NCI-H524 treated with DMSO at 0.1 percent for 48 hours (cell line): ENCODE measurements at regions not wholly inside any gene's neighbourhood (a gene's known extent, or its start where the extent isn't known, plus 50 kb on each side); places are given as distances from the start of the nearest gene placed in this dataset.

Source experiments
- DNase-seq: peaks from one replicate; lab custom pipeline; 2025; lab: John Stamatoyannopoulos, UW

- DNase-seq = peak; percentile 23
Measured at GRCh38 chr18:69216321-69216720, 184.4 kb upstream of the DOK6 start.

DNA sequence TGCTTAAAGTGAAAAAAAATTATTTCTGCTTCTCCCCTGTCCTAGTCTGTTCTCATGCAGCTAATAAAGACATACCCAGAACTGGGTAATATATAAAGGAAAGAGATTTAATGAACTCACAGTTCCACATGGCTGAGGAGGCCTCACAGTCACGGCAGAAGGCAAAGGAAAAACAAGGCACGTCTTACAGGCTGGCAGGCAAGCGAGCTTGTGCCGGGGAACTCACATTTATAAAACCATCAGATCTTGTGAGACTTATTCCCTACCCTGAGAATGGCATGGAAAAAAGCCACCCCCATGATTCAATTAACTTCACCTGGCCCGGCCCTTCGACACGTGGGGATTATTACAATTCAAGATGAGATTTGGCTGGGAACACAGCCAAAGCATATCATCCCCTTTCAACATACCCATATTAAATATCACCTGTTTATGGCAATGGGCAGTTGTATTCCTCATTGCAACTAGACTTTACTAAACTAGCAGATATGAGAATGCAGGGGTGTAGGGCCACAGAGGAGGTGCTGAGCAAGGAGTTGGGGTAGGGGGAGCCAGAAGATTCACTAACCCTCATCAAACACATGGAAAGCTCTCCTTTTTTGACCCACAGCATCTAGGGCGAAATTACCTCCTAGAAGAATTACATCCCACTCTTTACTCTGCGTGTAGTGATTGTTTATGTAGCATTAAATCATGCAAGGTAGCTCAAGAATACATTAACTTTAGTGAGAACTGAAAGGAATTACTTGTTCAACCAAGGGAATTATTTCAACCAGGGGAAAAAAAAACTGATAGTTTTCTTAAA lies 183.3 kb upstream of the DOK6 start:
- peak; percentile 61 for DNase-seq

- no peak for DNase-seq
Measured at GRCh38 chr18:69220529-69220928, 180.2 kb upstream of the DOK6 start.

DNA sequence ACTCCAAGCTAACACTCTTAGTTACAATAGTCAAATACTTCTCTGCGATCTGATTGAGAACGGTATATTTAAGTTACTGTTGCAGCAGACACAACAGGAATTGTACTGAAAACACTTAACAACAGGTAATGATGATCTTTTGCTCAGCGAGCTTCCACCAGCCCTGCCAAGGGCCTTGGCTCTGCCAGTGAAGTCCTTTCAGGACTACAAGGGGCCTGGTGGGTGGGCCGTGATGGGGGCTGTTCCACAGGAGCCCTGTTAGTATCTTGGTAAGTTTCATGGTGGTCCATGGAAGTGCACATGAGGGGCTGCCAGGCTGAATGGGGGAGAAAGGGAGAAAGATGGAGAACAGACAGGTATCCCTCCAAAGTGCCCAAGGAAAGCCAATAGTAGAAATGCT lies 178.6 kb upstream of the DOK6 start:
- DNase-seq = no peak

GRCh38 chr18:69226971-69227370 lies 173.7 kb upstream of the DOK6 start:
- DNase-seq = no peak

DNA sequence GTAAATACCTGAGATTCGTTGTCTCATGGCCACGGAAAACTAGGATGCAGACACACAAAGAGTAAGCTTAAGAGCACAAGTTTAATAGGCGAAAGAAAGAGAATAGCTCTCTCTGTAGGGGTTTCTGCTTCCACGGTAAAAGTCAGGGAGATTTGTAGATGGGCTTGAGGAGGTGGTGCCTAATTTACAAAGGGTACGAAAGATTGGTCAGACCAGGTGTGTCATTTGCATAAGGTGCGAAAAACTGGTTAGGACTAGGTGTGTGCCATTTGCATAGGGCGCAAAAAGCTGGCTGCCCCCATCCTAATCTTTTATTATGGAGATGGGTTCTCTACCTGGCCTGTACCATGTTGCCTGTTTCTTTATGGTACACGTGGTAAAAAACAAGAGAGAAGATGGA lies 170.5 kb upstream of the DOK6 start:
- no peak for DNase-seq

DNA sequence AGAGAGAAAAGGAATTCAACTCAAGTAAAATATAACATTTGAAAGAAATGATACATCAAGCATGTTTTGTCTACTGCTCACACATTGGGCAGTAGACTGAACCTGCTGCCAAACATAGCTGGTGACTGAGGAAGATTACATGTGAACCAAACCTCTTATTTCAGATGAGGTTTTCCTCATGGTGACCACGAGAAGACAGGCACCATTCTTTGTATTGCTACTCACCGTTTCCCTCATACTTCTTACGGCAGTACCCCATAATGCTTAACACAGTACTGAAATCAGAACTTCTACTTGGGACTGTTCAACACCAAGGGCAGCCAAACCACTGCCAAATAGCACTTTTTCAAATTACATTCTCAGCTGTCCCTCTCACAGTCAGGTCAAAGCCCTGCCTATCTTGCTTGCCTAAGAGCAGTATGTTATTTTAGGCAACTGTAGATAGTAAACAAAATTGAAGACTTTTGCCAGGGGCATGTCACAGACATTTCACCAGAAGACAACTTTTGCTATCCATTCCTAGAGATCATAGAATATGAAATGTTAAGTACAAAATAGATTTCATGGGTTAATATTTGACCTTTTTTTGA lies 167.1 kb upstream of the DOK6 start:
- DNase-seq = no peak

- DNase-seq = peak; percentile 70
Measured at GRCh38 chr18:69239849-69240674, 160.6 kb upstream of the DOK6 start.

GRCh38 chr18:69246027-69246426 lies 154.7 kb upstream of the DOK6 start:
- no peak for DNase-seq

DNA sequence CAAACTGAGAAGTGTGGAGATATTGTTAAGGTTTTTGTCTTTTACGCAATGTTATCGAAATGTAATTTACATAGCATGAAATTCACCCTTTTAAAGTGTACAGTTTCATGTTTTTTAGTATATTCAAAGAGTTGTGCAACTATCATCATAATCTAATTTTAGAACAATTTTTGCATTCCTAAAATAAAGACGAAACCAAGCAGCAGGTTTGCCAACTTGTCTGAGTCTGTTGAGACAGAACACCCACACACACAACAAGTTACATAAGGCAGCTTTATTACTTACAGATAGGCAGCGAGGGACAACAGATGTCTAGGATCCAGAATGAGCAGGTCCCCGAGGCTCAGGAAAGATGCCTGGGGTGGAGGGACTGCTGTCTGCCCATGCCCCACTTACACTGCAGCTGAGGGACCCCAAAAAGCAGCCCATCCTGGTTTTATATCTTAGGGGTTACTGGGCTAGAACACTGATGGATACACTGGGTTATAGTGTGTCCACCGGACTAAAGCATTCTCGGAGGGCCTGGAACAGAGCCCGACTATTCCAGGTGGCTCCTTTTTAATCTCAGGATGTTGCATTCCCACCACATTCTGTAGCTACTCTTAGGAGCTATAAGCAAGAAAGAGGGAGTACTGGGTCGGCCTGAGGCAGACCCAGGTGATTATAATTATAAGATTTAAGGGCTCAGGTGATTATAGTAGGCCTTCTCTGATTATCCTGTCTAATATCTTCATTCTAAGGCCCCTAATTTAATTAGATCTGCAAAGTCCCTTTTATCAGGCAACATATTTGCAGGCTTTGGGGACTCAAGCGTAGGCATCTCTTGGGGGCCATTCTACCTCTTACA lies 150.2 kb upstream of the DOK6 start:
- no peak for DNase-seq

DNA sequence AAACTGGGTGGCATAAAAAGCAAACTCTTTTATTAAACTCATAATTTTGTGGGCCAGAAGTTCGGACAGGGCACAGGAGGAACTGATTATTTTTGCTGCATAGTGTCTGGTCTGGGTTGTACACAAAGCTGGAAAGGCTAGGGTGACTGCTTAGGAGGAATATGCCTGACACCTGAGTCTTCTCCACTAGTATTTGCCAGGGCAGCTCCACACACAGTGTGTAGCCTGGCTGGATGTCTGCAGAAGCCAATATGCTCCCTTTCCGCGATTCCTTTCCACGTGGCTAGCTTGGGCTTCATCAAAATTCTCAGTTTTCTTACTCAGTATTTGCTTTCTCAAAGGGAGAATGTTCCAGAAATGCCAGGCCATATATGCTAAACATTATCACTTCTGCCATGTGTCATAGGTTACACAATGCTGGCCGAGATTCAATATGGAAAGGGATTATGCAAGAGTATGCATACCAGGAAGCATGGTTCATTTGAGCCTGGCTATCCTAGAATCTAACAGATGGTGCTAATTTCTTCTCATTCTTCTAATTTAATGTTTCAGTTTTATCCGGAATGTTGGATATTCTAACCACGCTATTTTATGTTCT lies 142.7 kb upstream of the DOK6 start:
- DNase-seq = no peak

- no peak for DNase-seq
Measured at GRCh38 chr18:69259282-69259681, 141.4 kb upstream of the DOK6 start.

GRCh38 chr18:69261406-69261805 lies 139.3 kb upstream of the DOK6 start:
- DNase-seq = no peak

DNA sequence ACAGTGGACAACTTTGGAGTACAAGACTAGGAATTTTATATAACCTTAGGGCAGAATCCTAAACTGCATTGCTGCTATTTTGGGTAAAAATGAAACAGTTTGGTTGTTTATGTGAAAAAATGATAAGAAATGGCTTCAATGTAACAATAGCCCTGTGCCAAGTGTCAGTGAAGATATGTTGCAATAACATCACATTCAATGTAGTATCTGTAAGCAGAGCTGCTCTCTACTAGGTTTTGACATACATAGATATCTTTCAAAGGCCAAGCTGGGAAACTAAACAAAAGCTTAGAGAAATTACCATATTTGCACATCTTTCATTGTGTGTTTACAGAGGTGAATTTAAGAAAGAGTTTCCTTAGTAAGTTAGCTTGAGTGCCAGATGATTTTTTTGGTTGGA lies 135.0 kb upstream of the DOK6 start:
- no peak for DNase-seq

GRCh38 chr18:69267895-69268294 lies 132.8 kb upstream of the DOK6 start:
- DNase-seq = no peak

- DNase-seq = no peak
Measured at GRCh38 chr18:69282371-69282770, 118.3 kb upstream of the DOK6 start.

- no peak for DNase-seq
Measured at GRCh38 chr18:69291044-69291443, 109.6 kb upstream of the DOK6 start.

GRCh38 chr18:69291755-69292154 lies 108.9 kb upstream of the DOK6 start:
- no peak for DNase-seq

GRCh38 chr18:69300185-69300584 lies 100.5 kb upstream of the DOK6 start:
- no peak for DNase-seq

GRCh38 chr18:69308619-69309018 lies 92.1 kb upstream of the DOK6 start:
- no peak for DNase-seq

- DNase-seq = no peak
Measured at GRCh38 chr18:69326094-69326493, 74.6 kb upstream of the DOK6 start.

DNA sequence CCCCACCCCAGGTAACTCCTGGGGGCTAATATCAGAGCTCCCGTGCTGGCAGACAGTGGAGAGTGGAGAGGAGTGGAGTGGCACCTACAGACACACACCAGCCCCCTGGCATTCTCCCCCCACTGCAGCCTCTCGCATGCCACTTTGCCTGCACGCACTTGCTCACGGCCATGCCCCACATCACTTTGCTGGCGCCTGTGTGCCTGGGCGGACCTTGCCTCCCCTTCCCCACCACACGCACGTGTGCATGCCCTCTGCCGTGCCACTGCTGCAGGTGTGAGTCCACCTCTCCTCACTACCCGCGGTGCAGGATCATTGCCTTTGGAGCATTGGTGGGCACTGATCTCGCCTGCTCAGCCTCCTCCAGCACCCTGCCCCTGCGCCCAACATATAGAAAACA lies 72.6 kb upstream of the DOK6 start:
- no peak for DNase-seq
